ENCODE measurements at regions not wholly inside any gene's neighbourhood (a gene's known extent, or its start where the extent isn't known, plus 50 kb on each side); places are given as distances from the start of the nearest gene placed in this dataset.

DNA sequence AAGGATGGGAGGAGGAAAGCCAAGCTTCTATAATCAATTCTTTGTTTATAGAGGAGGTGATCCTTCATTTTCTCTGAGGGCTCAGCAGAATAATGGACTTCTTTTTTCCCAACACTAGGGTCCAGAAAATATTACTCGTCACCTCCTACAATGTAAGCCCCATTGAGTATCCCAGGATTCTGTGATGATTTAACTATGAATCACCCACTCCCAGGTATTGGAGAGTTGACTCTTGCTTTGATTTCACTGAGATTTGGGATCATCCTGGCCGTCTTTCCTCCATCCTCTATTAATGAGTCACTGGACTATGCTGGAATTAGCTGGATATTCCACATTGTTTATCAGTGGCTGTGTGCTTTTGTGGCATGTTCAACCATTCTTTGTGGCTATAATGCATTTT is 452.0 kb downstream of the NPIPA7 start:
- TF ChIP-seq, protein P1, sequence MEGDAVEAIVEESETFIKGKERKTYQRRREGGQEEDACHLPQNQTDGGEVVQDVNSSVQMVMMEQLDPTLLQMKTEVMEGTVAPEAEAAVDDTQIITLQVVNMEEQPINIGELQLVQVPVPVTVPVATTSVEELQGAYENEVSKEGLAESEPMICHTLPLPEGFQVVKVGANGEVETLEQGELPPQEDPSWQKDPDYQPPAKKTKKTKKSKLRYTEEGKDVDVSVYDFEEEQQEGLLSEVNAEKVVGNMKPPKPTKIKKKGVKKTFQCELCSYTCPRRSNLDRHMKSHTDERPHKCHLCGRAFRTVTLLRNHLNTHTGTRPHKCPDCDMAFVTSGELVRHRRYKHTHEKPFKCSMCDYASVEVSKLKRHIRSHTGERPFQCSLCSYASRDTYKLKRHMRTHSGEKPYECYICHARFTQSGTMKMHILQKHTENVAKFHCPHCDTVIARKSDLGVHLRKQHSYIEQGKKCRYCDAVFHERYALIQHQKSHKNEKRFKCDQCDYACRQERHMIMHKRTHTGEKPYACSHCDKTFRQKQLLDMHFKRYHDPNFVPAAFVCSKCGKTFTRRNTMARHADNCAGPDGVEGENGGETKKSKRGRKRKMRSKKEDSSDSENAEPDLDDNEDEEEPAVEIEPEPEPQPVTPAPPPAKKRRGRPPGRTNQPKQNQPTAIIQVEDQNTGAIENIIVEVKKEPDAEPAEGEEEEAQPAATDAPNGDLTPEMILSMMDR (IDR thresholded peaks at IDR 0.05; ENCODE audit: unreplicated experiment in 3 of 3), result no peak
- Mint-ChIP-seq H3K4me1 (no peaks in the 10 kb centered on the region), H3K36me3 (ENCODE audit: low read depth) (no peaks in the 10 kb centered on the region), H3K27ac (no peak overlapping the region), H3K9me3 (no peaks in the 10 kb centered on the region), H3K27me3 (ENCODE audit: low read depth) (no peaks in the 10 kb centered on the region), H3K4me3 (no peak overlapping the region)

DNA sequence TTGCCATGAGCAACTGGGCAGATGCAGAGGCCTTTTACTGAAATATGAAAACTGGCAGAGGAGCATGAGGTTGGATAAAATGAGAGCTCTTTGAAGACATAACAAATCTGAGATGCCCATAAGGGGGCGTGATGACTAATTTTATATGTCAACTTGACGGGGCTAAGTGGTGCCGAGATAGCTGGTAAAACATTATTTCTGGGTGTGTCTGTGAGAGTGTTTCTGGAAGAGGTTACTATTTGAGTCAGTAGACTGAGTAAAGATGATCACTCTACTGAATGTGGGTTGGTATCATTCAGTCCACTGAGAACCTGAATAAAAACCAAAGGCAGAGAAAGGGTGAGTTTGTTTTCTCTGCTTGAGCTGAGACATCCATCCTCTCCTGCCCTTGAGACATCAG is 454.2 kb downstream of the NPIPA7 start:
- H3K9me3 Mint-ChIP-seq, result no peaks in the 10 kb centered on the region
- H3K4me1 Mint-ChIP-seq, result no peaks in the 10 kb centered on the region
- no peak overlapping the region for H3K4me3 Mint-ChIP-seq
- no peaks in the 10 kb centered on the region for H3K27me3 Mint-ChIP-seq (ENCODE audit: low read depth)
- H3K36me3 Mint-ChIP-seq (ENCODE audit: low read depth), result no peaks in the 10 kb centered on the region
- no peak overlapping the region for H3K27ac Mint-ChIP-seq
- TF ChIP-seq, protein P1 (IDR thresholded peaks at IDR 0.05; ENCODE audit: unreplicated experiment in 3 of 3), result no peak

DNA sequence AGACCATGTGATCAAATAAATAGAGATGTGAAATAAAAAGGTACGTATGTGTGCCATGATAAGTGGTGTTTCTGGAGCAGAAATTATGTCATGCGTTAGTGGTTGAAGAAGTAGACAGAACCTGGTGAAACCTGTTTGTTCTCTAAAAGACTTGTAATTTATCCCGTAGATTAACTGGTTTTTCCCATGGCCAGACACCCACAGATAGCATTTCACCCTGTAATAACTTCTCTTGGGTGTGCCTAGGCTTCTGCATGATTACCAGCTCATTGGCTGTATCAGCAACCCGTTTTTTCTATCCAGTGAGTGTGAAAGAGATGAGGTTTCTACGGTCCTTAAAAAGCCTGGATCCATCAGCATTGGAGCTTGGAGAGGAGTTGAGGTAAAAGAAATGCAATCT is 471.3 kb downstream of the NPIPA7 start:
- Mint-ChIP-seq H3K4me1 (no peaks in the 10 kb centered on the region), H3K36me3 (ENCODE audit: low read depth) (no peaks in the 10 kb centered on the region), H3K9me3 (no peaks in the 10 kb centered on the region), H3K27ac (no peak overlapping the region), H3K4me3 (no peak overlapping the region), H3K27me3 (ENCODE audit: low read depth) (peaks cover 18% of the 10 kb centered on the region)
- TF ChIP-seq, protein P1 (IDR thresholded peaks at IDR 0.05; ENCODE audit: unreplicated experiment in 3 of 3), result no peak

DNA sequence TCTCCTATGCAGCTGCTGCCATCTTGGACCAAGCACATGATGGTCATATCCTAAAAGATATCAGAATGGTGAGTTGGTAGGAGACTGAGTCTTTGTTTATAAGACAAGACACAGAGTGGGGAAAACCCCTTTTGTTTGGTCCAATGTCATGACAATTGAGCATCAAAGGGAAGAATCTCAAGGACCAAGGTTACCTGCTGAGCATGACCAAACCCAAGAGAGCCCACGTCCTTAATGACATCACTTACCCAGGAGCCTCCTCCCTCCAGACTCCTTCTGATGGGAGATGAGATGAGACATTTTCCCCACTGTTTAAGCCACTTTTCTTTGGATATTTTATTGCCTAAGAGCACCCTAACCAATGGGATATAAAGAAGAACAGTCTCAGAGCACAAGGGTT is 478.1 kb downstream of the NPIPA7 start:
- peaks cover 19% of the 10 kb centered on the region for H3K4me1 Mint-ChIP-seq
- H3K4me3 Mint-ChIP-seq, result no peak overlapping the region
- no peaks in the 10 kb centered on the region for H3K36me3 Mint-ChIP-seq (ENCODE audit: low read depth)
- H3K27me3 Mint-ChIP-seq (ENCODE audit: low read depth), result peaks cover 24% of the 10 kb centered on the region
- TF ChIP-seq, protein P1 (IDR thresholded peaks at IDR 0.05; ENCODE audit: unreplicated experiment in 3 of 3), result no peak
- H3K9me3 Mint-ChIP-seq, result no peaks in the 10 kb centered on the region
- H3K27ac Mint-ChIP-seq, result no peak overlapping the region

DNA sequence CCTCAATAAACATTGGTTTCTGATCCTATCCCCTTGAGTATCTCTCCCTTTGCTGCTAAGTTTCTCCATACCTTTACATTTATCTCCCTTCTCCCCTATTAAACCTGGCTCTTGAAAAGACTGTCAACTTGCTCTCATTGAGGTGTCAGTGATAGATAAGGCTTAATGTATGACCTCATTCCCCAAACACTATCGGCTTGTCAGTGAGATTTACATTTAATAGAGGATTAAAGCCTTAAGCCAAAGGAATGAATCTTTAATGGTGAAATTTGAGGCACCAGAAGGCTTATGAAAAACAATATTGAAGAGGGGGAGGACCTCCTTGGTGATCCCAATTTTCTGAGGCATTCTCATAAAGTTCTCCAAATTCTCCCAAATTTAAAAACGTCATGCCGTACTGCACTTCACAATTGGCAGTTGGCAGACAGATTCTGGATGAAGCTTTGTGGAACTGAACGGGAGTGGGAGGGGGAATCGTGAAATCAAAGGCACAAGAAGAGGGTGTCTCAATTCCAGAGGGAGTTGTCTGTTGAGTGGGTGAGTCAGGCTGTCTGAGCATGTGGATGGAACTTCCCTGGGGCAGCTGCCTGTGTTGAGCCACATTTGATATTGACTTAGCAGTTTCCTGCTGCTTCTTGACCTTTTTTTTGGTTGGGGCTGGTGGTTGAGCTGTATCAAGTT is 478.8 kb downstream of the NPIPA7 start:
- Mint-ChIP-seq H3K27me3 (ENCODE audit: low read depth) (peaks cover 24% of the 10 kb centered on the region), H3K36me3 (ENCODE audit: low read depth) (no peaks in the 10 kb centered on the region), H3K4me3 (no peak overlapping the region), H3K9me3 (no peaks in the 10 kb centered on the region), H3K27ac (peak overlapping the region in 1 of 3 experiments; percentile 44), H3K4me1 (peaks cover 21% of the 10 kb centered on the region)
- TF ChIP-seq, protein P1 (IDR thresholded peaks at IDR 0.05; ENCODE audit: unreplicated experiment in 3 of 3), result no peak

DNA sequence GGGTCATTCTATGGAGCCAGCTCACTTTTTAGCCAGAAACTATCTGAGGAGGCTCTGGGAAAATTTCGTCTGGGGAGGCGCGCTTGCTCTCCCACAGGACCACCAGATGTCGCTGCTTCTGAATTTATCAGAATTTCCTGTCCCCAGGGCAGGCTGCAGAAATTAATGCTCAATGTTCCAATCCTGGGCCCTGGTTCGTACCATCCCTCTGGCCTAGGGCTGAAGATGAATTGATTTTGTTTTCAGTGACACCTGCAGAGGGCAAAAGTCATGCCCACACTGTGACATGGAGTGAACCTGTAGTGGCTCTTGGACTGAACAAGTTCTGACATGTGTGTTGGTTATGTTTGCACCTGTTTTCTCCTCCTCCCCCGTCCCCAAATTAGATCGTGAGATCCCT is 482.6 kb downstream of the NPIPA7 start:
- Mint-ChIP-seq H3K4me3 (no peak overlapping the region), H3K9me3 (no peaks in the 10 kb centered on the region), H3K27me3 (ENCODE audit: low read depth) (peaks cover 26% of the 10 kb centered on the region), H3K27ac (no peak overlapping the region), H3K36me3 (ENCODE audit: low read depth) (no peaks in the 10 kb centered on the region), H3K4me1 (peaks cover 40% of the 10 kb centered on the region)
- TF ChIP-seq, protein P1 (IDR thresholded peaks at IDR 0.05; ENCODE audit: unreplicated experiment in 3 of 3), result peak; percentile 69 to 79 (median 79)
